Kidney (tissue), 13 donors: ENCODE measurements at regions not wholly inside any gene's neighbourhood (a gene's known extent, or its start where the extent isn't known, plus 50 kb on each side); places are given as distances from the start of the nearest gene placed in this dataset.
A peak's percentile ranks its signal among the peaks of the same experiment; 100 is the strongest.

ENCODE experiments used
- DNase-seq, 5 donors: peaks; one replicate each; pipeline ENCODE4 v3.0.0-alpha.2; 2013 to 2020
- FAIRE-seq: peaks from 2 replicates; lab custom pipeline; 2012; peaks lifted over from hg19 to GRCh38; lab: Jason Lieb, UNC
- H3K27ac ChIP-seq, 2 donors: one replicate each; pipeline ENCODE4 v1.7.0; 2013; ENCODE audit warnings: low read depth in 2 of 2, low read length in 2 of 2, inconsistent platforms in 1 of 2
- H3K27me3 ChIP-seq: one replicate; pipeline ENCODE4 v1.7.1; 2013; ENCODE audit warnings: low read length, inconsistent platforms; ENCODE audit not compliant: control insufficient read depth, insufficient read depth
- H3K36me3 ChIP-seq, 3 donors: one replicate each; pipeline versions ENCODE4 v1.7.0 to v1.7.1; 2013; ENCODE audit warnings: low read length in 3 of 3, control low read depth in 1 of 3, inconsistent platforms in 1 of 3; ENCODE audit not compliant: insufficient read depth in 3 of 3, control insufficient read depth in 2 of 3
- H3K4me1 ChIP-seq, 3 donors: one replicate each; pipeline versions ENCODE4 v1.7.0 to v1.7.1; 2013; ENCODE audit warnings: low read length in 3 of 3, inconsistent platforms in 1 of 3, low read depth in 1 of 3; ENCODE audit not compliant: control insufficient read depth in 2 of 3, insufficient read depth in 2 of 3
- H3K4me3 ChIP-seq, 3 donors: one replicate each; pipeline versions ENCODE4 v1.7.0 to v1.8.1; 2013; ENCODE audit warnings: low read length in 3 of 3, control low read depth in 1 of 3, inconsistent platforms in 1 of 3
- H3K9ac ChIP-seq, 3 donors: one replicate each; pipeline versions ENCODE4 v1.7.0 to v1.7.1; 2013; ENCODE audit warnings: low read length in 3 of 3, control low read depth in 1 of 3, inconsistent platforms in 1 of 3
- H3K9me3 ChIP-seq, 3 donors: one replicate each; pipeline versions ENCODE4 v1.7.0 to v1.7.1; 2013; ENCODE audit warnings: low read length in 3 of 3, control low read depth in 1 of 3, inconsistent platforms in 1 of 3; ENCODE audit not compliant: control insufficient read depth in 2 of 3, insufficient read depth in 1 of 3
- intact Hi-C: fragments of 100-400 bp; cut with DNase I; formaldehyde crosslinking; loops from one replicate; pipeline ENCODE4 v1.11.1; 2022
- TF ChIP-seq, protein P1 (sequence below): IDR thresholded peaks from 3 replicates; pipeline ENCODE4 v1.5.1; 2012; ENCODE audit warnings: mild to moderate bottlenecking, moderate library complexity, borderline replicate concordance; ENCODE audit not compliant: insufficient read depth; ENCODE audit errors: extremely low read depth
- donor health status: control.
- donor health status: control.
- donor health status: control.
- donor health status: control.
- donor health status: control.
- donor health status: DM: yes; HTN: yes; CAD: no.
- donor health status: Normal renal cell carcinoma (clear cell type).

DNA sequence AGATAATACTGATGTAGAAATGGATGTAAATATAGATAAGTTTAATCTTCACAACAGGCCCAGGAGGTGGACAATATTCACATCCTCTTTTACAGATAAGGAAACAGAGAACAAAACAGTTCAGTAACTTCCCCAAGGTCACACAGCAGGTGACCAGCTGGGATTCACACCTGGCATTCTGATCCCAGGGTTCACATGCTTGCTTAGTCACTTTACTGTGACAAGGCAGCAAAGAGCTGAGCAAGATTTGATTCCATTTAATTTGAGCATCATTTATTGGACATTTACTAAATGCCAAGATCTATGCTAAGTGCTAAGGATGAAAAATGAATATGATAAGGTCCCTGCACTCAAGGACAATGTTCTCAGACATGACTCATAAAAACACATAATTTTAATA, 94.1 kb upstream of the STARD13 start:
- H3K9me3 ChIP-seq: no peaks in the 10 kb centered on the region
- TF ChIP-seq, protein P1, sequence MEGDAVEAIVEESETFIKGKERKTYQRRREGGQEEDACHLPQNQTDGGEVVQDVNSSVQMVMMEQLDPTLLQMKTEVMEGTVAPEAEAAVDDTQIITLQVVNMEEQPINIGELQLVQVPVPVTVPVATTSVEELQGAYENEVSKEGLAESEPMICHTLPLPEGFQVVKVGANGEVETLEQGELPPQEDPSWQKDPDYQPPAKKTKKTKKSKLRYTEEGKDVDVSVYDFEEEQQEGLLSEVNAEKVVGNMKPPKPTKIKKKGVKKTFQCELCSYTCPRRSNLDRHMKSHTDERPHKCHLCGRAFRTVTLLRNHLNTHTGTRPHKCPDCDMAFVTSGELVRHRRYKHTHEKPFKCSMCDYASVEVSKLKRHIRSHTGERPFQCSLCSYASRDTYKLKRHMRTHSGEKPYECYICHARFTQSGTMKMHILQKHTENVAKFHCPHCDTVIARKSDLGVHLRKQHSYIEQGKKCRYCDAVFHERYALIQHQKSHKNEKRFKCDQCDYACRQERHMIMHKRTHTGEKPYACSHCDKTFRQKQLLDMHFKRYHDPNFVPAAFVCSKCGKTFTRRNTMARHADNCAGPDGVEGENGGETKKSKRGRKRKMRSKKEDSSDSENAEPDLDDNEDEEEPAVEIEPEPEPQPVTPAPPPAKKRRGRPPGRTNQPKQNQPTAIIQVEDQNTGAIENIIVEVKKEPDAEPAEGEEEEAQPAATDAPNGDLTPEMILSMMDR: no peak
- DNase-seq: no peak
- H3K27ac ChIP-seq: no peak overlapping the region
- no peak overlapping the region for H3K9ac ChIP-seq
- no peaks in the 10 kb centered on the region for H3K36me3 ChIP-seq
- no peaks in the 10 kb centered on the region for H3K27me3 ChIP-seq
- intact Hi-C loops: no loop called here
- peaks cover 0 to 4% (median 0%) of the 10 kb centered on the region in 3 donors for H3K4me1 ChIP-seq
- no peak for FAIRE-seq
- H3K4me3 ChIP-seq: no peak overlapping the region

DNA sequence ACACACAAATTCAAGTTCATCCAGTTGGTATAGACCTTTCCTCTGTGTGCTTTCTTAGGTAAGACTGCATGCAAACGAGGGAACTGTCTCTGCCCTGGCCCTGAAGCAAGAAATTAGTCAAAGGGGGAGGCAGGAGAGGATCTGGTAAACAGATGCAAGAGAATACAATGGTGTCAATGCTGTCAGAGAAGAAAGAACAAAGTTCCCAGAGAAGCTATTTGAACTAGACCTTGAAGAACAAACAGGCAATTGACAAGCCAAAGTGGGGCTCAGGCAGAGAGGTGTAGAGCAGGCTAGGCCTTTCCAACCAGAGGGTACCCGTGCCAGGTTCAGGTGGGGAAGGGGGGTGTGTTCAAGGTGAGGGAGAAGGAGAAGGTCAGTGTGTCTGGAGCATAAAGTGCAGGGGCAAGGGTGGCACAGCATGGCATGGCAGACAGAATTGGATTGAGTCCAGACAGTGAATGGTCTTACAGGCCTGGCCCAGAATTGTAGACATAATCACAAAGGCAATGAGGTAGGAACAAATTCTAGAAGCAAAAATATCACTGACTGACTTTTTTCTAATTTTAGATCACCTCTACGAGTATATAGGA, 95.0 kb upstream of the STARD13 start:
- Histone ChIP-seq H3K27ac (no peak overlapping the region), H3K36me3 (no peaks in the 10 kb centered on the region), H3K4me3 (no peak overlapping the region), H3K4me1 (peaks cover 0 to 4% (median 0%) of the 10 kb centered on the region in 3 donors), H3K9me3 (no peaks in the 10 kb centered on the region), H3K9ac (no peak overlapping the region), H3K27me3 (no peaks in the 10 kb centered on the region)
- DNase-seq (no peak), FAIRE-seq (no peak)
- intact Hi-C loops: no loop called here
- TF ChIP-seq, protein P1: no peak

DNA sequence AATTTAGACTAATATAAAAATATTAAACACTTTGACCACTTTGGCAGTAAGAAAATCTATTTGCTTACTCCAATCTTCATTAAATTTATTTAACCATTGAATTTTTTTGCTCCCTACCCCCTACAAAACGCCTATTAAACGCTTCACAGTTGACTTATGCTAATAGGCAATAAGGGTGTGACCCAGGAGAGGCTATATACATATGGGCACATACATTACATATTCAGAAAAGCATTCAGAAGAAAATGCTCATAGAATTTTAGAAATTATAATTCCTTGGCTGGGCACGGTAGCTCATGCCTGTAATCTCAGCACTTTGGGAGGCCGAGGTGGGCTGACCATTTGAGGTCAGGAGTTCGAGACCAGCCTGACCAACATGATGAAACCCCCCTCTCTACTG, 95.6 kb upstream of the STARD13 start:
- Histone ChIP-seq H3K27ac (no peak overlapping the region), H3K36me3 (no peaks in the 10 kb centered on the region), H3K4me3 (no peak overlapping the region), H3K4me1 (peaks cover 0 to 4% (median 0%) of the 10 kb centered on the region in 3 donors), H3K9me3 (no peaks in the 10 kb centered on the region), H3K9ac (no peak overlapping the region), H3K27me3 (no peaks in the 10 kb centered on the region)
- no peak for DNase-seq
- intact Hi-C loops: no loop called here
- TF ChIP-seq, protein P1: no peak
- FAIRE-seq: no peak

DNA sequence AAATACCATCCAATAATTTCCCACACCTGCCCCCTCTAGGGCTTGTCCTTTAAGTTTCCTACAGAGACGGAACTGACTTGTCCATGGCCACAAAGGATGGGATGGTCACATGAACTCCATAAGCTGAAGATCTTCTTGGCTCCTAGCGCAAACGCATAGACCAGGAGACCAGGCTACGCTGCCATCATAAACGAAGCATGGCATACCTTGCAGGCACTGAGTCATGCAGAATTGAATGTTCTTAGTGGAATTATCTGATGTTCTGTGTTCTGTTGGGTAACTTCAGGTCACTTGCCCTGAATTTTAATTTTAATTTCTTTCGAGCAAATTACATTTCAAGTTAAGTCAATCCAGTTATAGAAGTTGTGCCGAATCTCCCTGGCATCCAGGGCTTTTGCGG, 96.4 kb upstream of the STARD13 start:
- Histone ChIP-seq H3K36me3 (no peaks in the 10 kb centered on the region), H3K4me1 (peaks cover 0 to 4% (median 0%) of the 10 kb centered on the region in 3 donors), H3K27me3 (no peaks in the 10 kb centered on the region), H3K9me3 (no peaks in the 10 kb centered on the region), H3K9ac (no peak overlapping the region), H3K4me3 (no peak overlapping the region), H3K27ac (no peak overlapping the region)
- DNase-seq (peak in 2 of 5 donors; percentile 53 to 59), FAIRE-seq (no peak)
- intact Hi-C loops: no loop called here
- TF ChIP-seq, protein P1: no peak
